HG03025 (cell line): ENCODE measurements at regions not wholly inside any gene's neighbourhood (a gene's known extent, or its start where the extent isn't known, plus 50 kb on each side); places are given as distances from the start of the nearest gene placed in this dataset.

Experiments used
- ATAC-seq: cut with Tn5 transposase; IDR thresholded peaks from one replicate; pipeline ENCODE4 v1.9.1; 2021; ENCODE audit warnings: mild to moderate bottlenecking, moderate library complexity; ENCODE audit not compliant: unreplicated experiment, low FRiP score

DNA sequence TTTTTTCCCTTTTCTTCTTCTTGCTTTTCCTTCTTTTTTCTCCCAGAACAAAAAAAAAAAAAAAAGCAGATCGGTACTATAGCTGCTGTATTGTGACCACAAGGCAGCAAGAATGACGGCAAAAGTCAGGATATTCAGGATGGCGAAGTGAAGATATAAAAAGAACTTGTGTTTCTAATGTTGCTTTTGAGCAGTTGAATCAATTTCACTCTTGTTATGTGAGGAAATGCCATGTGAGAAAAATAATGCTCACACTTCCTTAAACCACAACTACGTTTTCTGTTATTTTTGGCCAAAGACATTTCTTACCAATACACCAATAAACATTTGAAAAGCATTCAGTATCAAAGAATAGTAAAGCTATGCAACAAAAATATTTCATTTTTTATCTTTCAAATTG lies 510.5 kb downstream of the HACE1 start:
- no peak for ATAC-seq

DNA sequence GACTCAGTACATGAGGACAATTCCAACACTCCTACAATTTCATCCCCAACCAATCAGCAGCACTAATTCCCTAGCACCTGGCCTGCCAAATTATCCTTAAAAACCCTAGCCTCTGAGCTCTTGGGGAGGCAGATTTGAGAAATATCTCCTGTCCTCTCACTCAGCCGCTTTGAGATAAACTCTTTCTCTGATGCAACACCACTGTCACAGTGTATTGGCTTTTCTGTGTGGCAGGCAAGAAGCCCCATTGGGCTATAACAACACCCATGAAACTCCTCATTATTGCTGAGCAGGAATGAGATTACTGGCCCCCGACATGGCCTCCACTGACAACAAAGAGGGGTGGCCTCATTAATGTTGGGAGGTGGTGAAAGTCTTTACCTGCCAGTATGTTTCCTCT lies 515.5 kb downstream of the HACE1 start:
- no peak for ATAC-seq

- no peak for ATAC-seq
Measured at GRCh38 chr6:104332364-104332763, 527.4 kb downstream of the HACE1 start.

DNA sequence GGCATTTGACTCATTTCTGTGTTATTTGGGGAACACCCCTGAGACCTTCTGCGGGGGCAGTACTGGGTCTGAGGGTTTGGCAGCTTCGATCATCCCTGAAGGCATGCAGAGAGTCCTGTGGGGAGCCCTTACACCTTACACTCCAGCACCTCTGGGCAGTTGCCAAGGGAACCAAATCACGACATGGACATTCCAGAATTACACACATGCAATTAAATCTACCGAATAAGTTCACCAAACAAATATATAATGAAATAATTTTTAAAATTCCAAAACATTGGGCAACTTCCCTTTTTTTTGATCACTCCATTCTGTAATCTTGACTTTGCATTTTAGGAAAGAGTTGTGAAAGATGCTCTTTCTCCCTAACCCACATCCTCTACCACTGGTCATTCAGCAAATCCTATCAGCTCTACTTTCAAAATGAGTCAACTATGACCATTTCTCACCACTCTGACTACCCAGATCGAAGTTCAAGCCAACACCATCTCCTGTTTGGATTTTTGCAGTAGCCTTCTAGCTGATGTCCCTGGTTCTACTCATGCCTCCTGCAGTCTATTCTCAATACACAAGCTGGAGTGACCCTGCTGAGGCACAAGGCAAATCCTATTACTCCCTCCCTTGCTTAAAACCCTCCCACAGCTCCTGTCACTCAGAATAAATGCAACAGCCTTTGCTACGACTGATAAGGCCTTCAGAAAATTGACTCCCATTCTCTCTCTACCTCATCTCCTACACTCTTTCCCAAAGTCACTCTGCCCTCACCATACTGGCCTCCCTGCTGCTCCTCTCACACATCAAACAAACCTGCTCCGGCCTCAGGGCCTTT lies 533.3 kb downstream of the HACE1 start:
- peak; percentile 61 for ATAC-seq

GRCh38 chr6:104325341-104326172 lies 534.2 kb downstream of the HACE1 start:
- peak; percentile 8 for ATAC-seq

DNA sequence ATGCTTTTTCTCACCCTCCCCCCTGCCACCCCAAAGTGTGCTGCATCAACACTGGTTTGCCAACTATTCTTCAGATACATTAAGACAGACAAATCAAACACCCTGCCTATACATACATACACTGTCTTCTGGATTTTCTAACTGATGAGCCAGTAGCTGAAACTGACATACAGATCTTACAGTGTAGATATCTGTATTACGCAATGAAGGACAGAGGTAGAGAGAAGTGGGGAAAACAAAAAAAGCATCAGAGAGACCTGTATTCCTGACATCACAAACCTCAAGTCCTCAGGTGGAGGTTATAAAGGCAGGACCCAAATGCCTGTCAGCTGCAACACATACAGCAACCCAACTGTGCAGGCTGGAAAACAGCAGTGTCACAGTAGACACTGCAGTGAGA lies 535.4 kb downstream of the HACE1 start:
- no peak for ATAC-seq

GRCh38 chr6:104322841-104323240 lies 536.9 kb downstream of the HACE1 start:
- ATAC-seq = no peak

- ATAC-seq = no peak
Measured at GRCh38 chr6:104321301-104321700, 538.4 kb downstream of the HACE1 start.

DNA sequence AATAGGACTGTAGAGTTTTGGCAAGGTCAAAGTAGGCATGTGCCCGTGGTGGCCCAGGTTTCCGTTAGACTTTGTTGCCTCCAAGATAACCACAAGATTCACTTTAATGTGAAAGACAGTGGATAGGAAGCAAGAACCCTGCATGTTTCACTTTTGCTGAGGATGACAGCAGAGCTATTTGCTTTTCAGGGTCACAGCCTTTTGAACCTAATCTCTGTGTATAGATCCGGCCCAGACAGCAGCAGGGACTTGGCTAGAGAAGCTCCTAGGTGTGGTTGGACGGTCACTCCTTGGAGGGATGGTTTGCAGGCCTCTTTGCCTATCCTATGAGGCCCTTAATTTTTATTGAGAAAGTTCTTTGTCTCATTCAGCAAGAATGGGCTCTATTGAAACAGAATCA lies 538.8 kb downstream of the HACE1 start:
- no peak for ATAC-seq

DNA sequence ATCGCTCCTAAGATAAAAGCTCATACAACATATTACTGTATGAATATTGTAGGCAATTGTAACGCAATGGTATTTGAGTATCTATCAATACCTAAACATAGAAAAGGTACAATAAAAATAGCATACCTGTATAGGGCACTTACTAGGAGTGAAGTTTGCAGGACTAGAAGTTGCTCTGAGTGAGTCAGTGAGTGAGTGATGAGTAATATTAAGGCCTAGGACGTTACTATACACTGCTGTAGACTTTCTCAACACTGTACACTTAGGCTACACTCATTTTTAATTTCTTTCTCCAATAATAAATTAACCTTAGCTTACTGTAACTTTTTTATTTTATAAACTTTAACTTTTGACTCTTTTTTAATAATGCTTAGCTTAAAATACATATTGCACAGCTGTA lies 546.9 kb downstream of the HACE1 start:
- ATAC-seq = no peak

DNA sequence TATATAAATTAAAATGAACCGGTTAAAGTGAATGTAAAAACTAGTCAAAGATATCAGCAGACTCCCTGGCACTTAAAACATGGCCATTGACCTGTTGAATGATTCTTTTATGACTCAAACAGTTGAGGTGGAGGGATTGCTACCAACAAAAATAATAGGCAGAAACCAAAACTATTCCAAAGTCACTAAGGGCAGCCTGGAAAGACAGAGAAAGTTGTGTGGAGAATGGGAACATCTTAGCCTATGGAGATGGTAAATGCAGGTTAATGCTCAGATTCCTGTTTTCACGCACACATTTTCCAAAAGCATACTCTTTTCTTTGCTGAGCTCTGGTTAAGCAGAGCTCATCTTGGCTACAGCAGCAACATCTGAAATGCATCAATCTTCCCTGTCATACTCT lies 553.5 kb downstream of the HACE1 start:
- ATAC-seq = no peak

- no peak for ATAC-seq
Measured at GRCh38 chr6:104305206-104305605, 554.5 kb downstream of the HACE1 start.

GRCh38 chr6:104301951-104302350 lies 557.8 kb downstream of the HACE1 start:
- ATAC-seq = no peak

GRCh38 chr6:104286641-104287040 lies 573.1 kb downstream of the HACE1 start:
- ATAC-seq = no peak

DNA sequence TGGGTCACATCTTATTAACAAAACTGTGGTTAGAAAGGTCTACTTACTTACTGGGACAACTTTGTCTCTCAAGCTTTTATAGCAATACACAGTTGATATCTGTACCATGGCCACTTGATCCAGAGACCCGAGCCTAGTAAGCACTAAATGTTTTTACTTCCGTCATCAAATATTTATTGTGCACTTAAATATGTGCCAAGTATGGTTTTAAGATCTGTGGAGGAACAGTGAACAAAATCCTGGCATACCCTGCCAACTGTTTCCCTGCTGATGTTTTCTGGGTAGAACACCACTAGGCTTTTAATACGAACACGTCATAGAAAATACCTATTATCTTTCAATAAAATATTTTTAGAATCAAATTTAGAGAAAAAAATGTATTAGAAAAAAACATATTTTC lies 574.8 kb downstream of the HACE1 start:
- ATAC-seq = no peak

DNA sequence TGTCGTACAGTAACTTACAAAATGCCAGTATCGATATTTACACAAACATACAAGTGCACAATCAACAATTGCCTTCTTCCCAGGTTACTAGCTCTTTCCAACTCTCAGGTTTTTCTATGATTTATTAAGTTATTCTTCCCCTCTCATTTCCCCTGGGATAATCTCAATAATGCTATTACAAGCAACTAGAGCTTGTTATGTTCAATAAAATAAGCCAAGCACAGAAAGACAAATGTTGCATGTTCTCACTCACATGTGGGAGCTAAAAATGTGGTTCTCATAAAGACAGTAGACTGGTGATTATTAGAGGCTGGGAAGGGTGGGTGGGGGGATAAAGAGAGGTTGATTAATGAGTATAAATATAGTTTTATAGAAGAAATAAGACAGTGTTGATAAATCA lies 577.1 kb downstream of the HACE1 start:
- ATAC-seq = no peak

GRCh38 chr6:104281370-104281769 lies 578.3 kb downstream of the HACE1 start:
- ATAC-seq = no peak

- no peak for ATAC-seq
Measured at GRCh38 chr6:104268389-104268788, 591.3 kb downstream of the HACE1 start.

- ATAC-seq = no peak
Measured at GRCh38 chr6:104266922-104267321, 592.8 kb downstream of the HACE1 start.

DNA sequence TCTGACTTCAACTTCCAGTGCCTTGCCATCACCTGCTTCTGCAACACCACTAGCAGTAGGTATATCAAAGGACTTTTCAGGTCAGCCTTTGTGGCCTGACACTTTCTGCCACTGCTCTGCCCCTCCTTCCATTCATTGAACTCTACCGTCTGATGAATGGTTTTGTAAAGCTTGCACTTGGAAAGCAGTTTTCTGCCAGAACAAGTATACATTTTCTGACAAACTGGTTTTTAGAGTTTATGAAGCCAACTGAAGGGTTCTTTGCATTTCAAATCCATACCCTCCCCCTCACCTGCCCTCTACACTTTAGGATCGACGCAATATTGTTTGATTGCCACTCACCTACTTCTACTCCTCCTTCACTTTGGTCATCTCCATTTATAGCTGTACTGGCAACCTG lies 603.1 kb downstream of the HACE1 start:
- no peak for ATAC-seq

GRCh38 chr6:104253236-104253635 lies 606.5 kb downstream of the HACE1 start:
- ATAC-seq = no peak

- no peak for ATAC-seq
Measured at GRCh38 chr6:104252276-104252675, 607.4 kb downstream of the HACE1 start.
